Breast epithelium (tissue), 3 donors: ENCODE measurements at regions not wholly inside any gene's neighbourhood (a gene's known extent, or its start where the extent isn't known, plus 50 kb on each side); places are given as distances from the start of the nearest gene placed in this dataset.

Source experiments
- POLR2A ChIP-seq: fragments of 450-650 bp; IDR thresholded peaks from one replicate; pipeline ENCODE4 v1.6.1; 2016; ENCODE audit warnings: antibody characterized with exemption, mild to moderate bottlenecking, moderate library complexity
- TF ChIP-seq, protein P1 (sequence below), 3 donors: fragments of 450-650 bp; IDR thresholded peaks; one replicate each; pipeline ENCODE4 v1.5.1; 2016 to 2017; ENCODE audit warnings: antibody characterized with exemption in 3 of 3, mild to moderate bottlenecking in 3 of 3, moderate library complexity in 3 of 3

DNA sequence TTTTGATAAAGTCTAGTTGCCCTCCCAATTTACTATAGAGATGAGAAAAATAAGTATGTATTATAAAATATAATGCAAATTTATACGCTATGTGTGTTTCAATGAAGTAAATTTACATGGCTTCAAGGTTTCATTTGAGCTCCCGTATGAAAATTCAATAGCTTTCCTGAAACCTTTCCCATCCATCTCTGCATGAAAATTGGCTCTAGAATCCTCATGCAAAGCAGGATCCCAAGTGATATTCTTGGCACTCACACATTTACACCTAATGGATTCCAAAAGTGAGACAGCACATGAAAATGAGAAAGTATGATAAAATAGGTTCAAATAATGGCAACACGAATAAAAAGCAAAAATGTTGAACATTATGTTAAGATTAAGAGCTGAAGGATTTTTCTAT is 1595.8 kb upstream of the SEL1L start:
- TF ChIP-seq, protein P1, sequence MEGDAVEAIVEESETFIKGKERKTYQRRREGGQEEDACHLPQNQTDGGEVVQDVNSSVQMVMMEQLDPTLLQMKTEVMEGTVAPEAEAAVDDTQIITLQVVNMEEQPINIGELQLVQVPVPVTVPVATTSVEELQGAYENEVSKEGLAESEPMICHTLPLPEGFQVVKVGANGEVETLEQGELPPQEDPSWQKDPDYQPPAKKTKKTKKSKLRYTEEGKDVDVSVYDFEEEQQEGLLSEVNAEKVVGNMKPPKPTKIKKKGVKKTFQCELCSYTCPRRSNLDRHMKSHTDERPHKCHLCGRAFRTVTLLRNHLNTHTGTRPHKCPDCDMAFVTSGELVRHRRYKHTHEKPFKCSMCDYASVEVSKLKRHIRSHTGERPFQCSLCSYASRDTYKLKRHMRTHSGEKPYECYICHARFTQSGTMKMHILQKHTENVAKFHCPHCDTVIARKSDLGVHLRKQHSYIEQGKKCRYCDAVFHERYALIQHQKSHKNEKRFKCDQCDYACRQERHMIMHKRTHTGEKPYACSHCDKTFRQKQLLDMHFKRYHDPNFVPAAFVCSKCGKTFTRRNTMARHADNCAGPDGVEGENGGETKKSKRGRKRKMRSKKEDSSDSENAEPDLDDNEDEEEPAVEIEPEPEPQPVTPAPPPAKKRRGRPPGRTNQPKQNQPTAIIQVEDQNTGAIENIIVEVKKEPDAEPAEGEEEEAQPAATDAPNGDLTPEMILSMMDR (IDR thresholded peaks at IDR 0.05) = no peak
- TF ChIP-seq POLR2A = no peak
